ENCODE measurements at regions not wholly inside any gene's neighbourhood (a gene's known extent, or its start where the extent isn't known, plus 50 kb on each side); places are given as distances from the start of the nearest gene placed in this dataset.
"Not testable (repeated sequence)": the region's sequence is repeated elsewhere in the genome, so short reads cannot be mapped to it uniquely, and the experiment has no call there.

DNA sequence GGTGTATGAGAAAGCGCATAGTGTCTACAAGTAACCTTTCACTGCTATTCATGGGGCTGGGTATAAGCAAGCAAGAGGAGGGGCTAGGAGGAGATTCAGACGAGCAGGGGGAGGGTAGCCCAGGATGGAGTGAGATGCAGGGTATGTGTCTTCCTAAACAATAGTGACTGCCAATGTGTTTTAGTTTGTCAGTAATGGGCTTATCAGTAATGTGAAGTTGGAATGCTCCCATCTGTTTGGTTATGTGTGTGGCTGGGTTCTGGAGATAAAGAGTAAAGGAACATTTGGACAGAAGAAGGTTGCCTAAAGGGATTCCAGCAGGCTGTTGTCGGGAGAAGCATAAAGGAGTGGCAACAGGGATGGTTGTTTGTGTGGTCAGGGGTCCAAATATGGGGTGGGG lies 62.7 kb upstream of the EZR start:
- not testable (repeated sequence) for DNase-seq

DNA sequence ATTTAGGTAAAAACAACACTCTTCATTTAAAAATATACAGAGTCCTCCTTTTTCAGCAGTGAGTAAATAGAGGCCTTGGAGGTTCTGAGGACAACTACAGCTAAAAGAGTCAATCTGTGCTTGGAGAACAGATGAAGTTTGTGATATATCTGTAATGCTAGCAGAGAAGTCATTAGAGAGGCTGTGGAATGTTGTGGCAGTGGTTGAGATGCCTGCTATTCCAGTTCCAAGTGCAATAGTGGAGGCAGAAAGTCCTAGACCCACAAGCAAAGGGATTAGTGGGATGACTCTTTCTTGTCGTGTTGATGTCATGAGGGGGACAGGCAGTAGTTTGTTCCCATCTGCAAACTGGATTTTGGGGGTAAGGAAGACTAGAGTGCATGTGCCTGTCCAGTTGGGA lies 62.1 kb upstream of the EZR start:
- DNase-seq = not testable (repeated sequence)

DNA sequence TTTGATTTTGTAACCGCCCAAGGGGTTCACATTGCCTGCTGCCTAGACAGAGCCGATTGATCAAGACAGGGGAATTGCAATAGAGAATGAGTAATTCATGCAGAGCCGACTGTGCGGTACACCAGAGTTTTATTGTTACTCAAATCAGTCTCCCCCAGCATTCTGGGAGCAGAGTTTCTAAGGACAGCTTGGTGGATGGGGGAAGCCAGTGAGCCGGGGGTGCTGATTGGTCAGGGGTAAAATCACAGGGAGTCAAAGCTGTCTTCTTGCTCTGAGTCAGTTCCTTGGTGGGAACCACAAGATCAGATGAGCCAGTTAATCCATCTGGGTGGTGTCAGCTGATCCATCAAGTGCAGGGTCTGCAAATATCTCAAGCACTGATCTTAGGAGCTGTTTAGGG lies 60.0 kb upstream of the EZR start:
- peak; percentile 25 for DNase-seq

DNA sequence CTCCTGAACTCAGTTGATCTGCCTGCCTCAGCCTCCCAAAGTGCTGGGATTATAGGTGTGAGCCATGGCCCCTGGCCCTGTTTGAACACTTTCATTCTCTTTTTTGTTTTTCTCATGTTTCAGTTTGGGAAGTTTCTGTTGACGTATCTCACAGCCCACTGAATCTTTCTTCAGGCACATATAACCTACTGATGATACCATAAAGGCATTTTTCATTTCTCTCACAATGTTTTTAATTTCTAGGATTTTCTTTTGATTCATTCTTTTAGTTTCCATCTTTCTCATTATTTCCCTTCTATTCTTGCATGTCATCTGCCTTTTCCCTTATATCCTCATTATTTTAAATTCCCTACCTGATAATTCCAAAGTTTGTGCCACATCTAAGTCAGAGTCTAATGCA lies 58.5 kb upstream of the EZR start:
- no peak for DNase-seq

DNA sequence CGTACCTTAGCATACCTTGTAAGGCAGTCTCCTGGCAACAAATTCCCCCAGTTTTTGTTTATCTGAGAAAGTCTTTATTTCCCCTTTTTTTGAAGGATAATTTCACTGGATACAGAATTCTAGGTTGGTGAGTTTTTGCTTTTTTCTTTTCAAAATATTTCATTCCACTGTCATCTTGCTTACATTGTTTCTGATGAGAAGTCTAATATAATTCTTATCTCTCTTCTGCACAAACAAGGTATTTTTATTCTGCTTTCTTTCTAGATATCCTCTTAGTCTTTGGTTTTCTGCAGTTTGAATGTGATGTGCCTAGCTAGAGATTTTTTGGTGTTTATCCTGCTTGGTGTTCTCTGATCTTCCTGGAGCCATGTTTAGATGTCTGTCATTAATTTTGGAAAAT lies 57.7 kb upstream of the EZR start:
- no peak for DNase-seq

DNA sequence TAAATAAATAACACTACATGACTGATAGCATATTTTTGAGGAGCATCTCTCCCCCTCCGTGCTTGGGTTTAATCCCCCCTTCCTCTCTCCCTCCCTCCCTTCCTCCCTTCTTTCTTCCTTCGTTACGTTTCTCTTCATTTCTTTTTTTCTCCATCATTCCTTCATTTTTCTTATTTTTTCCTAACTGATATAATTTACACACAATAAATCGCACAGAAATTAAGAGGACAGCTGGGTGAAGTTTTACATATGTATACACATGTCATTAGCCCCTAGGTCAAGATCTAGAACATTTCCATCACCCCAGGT lies 51.4 kb upstream of the EZR start:
- DNase-seq = no peak

DNA sequence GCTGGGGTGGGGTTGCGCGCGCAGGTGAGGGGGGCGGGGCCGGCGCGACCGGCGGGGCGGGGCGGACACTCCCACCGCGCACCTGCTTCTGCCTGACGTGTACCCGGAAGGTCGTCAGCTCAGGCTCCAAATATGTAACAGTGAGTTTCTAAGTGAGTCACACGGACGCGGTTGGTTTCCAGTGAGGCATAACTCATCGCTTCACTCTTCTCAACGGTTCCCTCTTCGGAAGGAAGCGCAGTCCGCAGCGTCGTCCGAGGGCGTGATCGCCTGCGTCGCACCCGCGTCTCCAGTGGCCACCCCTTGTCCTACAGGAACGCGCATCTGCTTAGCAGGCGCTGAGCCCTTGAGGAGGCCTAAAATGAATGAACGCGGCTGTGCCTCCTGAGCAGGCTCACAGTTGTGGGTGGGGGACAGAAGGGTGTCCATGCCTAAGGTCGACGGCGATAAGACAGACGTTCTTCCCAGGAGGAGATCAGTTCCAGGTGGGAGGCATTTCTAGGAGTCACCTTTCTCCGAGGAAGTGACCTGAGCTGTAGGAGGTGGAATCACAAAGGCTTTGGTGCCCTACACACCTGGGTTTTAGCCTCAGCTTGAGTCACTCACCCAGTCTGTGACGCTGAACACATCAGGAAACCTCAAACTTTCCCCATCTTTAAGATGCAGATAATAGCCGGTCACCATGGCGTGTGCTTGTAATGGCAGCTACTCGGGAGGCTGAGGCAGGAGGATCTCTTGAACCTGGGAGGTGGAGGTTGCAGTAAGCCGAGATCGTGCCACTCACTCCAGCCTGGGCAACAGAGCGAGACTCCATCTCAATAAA lies 50.9 kb upstream of the EZR start:
- peak; percentile 61 for DNase-seq

DNA sequence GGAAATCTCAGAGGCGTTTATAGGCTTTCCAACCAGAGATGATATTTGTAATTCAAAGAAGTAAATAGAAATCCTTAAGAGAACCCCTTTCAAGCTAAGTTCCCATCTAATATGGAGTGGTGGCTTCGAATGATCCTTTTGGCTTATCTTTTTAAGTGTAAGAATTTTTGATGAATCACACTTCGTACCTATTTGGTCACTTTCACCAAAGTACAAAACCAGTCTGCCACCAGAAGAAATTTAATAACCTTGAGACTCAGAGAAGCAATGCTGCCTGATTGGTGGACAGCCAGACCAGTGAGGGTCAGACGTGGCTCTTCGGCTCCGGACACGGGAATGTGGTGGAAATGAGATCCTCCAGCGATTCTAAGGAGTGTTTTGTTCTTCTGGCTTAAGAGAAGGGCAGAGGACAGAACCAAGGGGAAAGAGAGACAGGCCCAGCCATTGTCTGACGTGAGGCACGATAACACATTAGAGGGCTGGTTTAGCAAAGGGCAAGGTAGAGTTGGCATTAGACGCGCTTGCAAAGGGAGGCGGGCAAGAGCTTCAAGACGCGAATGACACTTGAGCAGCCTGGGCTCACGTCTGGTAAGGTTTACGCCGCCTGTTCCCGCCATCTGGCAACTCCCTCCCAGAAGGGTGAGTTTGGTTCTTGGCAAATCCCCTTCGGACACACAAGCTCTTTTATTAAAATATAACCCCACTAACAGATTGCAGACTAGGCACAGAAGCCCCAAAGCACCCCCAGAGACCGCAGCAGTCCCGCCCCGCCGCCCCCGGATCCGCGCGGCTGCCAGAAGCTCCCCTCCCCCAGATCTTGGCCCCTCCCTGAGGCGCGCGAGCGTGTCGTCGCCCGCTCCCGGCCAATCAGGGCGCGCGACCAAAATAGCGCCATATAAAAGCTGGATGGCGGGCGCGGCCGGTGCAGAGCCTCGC lies 50.0 kb upstream of the EZR start:
- DNase-seq = peak; percentile 96

Measured in CD4-positive, alpha-beta T cell treated with Interleukin-17A for 4 hours (primary cell).